ENCODE measurements at regions not wholly inside any gene's neighbourhood (a gene's known extent, or its start where the extent isn't known, plus 50 kb on each side); places are given as distances from the start of the nearest gene placed in this dataset.

GRCh38 chr3:66753670-66754069, 244.4 kb upstream of the KBTBD8 start:
- H4K20me1 ChIP-seq (ENCODE audit: insufficient read depth) = no peaks in the 10 kb centered on the region
- ChIA-PET CTCF (no interaction called here), POLR2A (ENCODE audit: unreplicated experiment) (no interaction called here)
- H3K36me3 ChIP-seq (ENCODE audit: low read depth) = no peaks in the 10 kb centered on the region
- H3K79me2 ChIP-seq (ENCODE audit: low read depth) = no peaks in the 10 kb centered on the region
- H3K4me1 ChIP-seq (replicated peaks; ENCODE audit: insufficient read depth) = no peaks in the 10 kb centered on the region
- H2AFZ ChIP-seq = no peak overlapping the region
- intact Hi-C loops (cut with micrococcal nuclease; ENCODE audit: unreplicated experiment) = no loop called here
- H3K27ac ChIP-seq = no peak overlapping the region
- H3K27me3 ChIP-seq (ENCODE audit: insufficient read depth, low read depth) = no peaks in the 10 kb centered on the region
- H3K9me3 ChIP-seq (ENCODE audit: insufficient read depth, low read depth) = no peaks in the 10 kb centered on the region
- no TSS peak for BruUV-seq (replicated peaks)
- no peak overlapping the region for H3K4me2 ChIP-seq
- H3F3A ChIP-seq (ENCODE audit: insufficient read depth, low read depth) = no peaks in the 10 kb centered on the region
- H3K4me3 ChIP-seq = no peak overlapping the region
- no peak for TF ChIP-seq EZH2 (IDR thresholded peaks at IDR 0.05; ENCODE audit: low read depth)
- TF ChIP-seq, protein P1, sequence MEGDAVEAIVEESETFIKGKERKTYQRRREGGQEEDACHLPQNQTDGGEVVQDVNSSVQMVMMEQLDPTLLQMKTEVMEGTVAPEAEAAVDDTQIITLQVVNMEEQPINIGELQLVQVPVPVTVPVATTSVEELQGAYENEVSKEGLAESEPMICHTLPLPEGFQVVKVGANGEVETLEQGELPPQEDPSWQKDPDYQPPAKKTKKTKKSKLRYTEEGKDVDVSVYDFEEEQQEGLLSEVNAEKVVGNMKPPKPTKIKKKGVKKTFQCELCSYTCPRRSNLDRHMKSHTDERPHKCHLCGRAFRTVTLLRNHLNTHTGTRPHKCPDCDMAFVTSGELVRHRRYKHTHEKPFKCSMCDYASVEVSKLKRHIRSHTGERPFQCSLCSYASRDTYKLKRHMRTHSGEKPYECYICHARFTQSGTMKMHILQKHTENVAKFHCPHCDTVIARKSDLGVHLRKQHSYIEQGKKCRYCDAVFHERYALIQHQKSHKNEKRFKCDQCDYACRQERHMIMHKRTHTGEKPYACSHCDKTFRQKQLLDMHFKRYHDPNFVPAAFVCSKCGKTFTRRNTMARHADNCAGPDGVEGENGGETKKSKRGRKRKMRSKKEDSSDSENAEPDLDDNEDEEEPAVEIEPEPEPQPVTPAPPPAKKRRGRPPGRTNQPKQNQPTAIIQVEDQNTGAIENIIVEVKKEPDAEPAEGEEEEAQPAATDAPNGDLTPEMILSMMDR (conservative IDR thresholded peaks at IDR 0.05) = no peak
- no peak for DNase-seq
- no peaks in the 10 kb centered on the region for H3K9me2 ChIP-seq (ENCODE audit: insufficient read depth)

DNA sequence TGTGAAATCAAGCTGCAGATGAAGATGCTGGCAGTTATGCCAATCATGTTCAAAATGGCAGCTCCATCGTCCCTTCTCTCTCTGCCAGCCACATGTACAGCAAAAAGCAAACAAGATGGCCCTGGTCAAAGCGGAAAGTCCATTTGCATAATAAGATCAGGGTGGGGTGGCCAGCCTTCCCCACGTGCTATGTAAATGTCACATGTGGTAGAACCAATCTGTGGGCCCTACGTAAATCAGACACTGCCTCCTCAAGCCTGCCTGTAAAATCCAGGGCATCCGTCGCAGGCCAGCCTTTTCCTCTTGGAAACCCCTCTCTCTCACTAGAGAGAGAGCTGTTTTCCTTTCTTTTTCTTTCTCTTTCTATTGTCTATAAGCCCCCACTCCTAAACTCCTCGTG, 243.5 kb upstream of the KBTBD8 start:
- Histone ChIP-seq H3F3A (ENCODE audit: insufficient read depth, low read depth) (no peaks in the 10 kb centered on the region), H4K20me1 (ENCODE audit: insufficient read depth) (no peaks in the 10 kb centered on the region), H3K36me3 (ENCODE audit: low read depth) (no peaks in the 10 kb centered on the region), H3K4me1 (replicated peaks; ENCODE audit: insufficient read depth) (no peaks in the 10 kb centered on the region), H3K4me2 (no peak overlapping the region), H3K27me3 (ENCODE audit: insufficient read depth, low read depth) (no peaks in the 10 kb centered on the region), H3K27ac (no peak overlapping the region), H2AFZ (no peak overlapping the region), H3K4me3 (no peak overlapping the region), H3K9me2 (ENCODE audit: insufficient read depth) (no peaks in the 10 kb centered on the region), H3K9me3 (ENCODE audit: insufficient read depth, low read depth) (peaks cover 3% of the 10 kb centered on the region; the same call in 1 of the 2 replicates), H3K79me2 (ENCODE audit: low read depth) (no peaks in the 10 kb centered on the region)
- POLR2A ChIA-PET (ENCODE audit: unreplicated experiment) = no interaction called here
- no TSS peak for BruUV-seq (replicated peaks)
- intact Hi-C loops (cut with micrococcal nuclease; ENCODE audit: unreplicated experiment) = no loop called here
- CTCF ChIA-PET = no interaction called here
- TF ChIP-seq, protein P1 (conservative IDR thresholded peaks at IDR 0.05) = no peak
- no peak for TF ChIP-seq EZH2 (IDR thresholded peaks at IDR 0.05; ENCODE audit: low read depth)
- no peak for DNase-seq

DNA sequence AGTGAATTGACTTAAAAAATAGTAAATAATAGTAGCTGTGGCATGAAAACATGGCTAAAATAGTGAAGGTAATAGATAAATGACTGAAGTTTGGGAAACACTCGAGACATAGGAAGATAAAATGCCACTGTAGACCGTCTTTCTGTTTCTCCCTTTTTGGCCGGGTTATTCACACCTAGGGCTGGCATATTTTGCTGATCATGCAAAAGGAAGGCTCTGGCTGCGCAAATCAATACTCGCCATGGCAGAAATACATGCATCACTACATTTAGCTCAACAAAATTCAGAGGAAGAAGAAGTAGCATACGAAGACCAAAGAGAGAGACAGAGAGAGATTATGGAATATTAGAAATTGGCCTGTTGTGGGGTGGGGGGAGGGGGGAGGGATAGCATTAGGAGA, 242.2 kb upstream of the KBTBD8 start:
- BruUV-seq (replicated peaks) = no TSS peak
- Histone ChIP-seq H3K36me3 (ENCODE audit: low read depth) (no peaks in the 10 kb centered on the region), H3K27ac (no peak overlapping the region), H2AFZ (no peak overlapping the region), H3K9me2 (ENCODE audit: insufficient read depth) (no peaks in the 10 kb centered on the region), H3F3A (ENCODE audit: insufficient read depth, low read depth) (no peaks in the 10 kb centered on the region), H3K4me2 (no peak overlapping the region), H3K27me3 (ENCODE audit: insufficient read depth, low read depth) (no peaks in the 10 kb centered on the region), H4K20me1 (ENCODE audit: insufficient read depth) (no peaks in the 10 kb centered on the region), H3K9me3 (ENCODE audit: insufficient read depth, low read depth) (peaks cover 3% of the 10 kb centered on the region; the same call in 1 of the 2 replicates), H3K79me2 (ENCODE audit: low read depth) (no peaks in the 10 kb centered on the region), H3K4me3 (no peak overlapping the region), H3K4me1 (replicated peaks; ENCODE audit: insufficient read depth) (peaks cover 7% of the 10 kb centered on the region; the same call in 1 of the 2 replicates)
- intact Hi-C loops (cut with micrococcal nuclease; ENCODE audit: unreplicated experiment) = no loop called here
- DNase-seq = no peak
- TF ChIP-seq, protein P1 (conservative IDR thresholded peaks at IDR 0.05) = no peak
- ChIA-PET POLR2A (ENCODE audit: unreplicated experiment) (no interaction called here), CTCF (no interaction called here)
